ENCODE measurements at regions not wholly inside any gene's neighbourhood (a gene's known extent, or its start where the extent isn't known, plus 50 kb on each side); places are given as distances from the start of the nearest gene placed in this dataset.

- TF ChIP-seq CTCF (IDR thresholded peaks at IDR 0.05; ENCODE audit: insufficient read depth, low read length) (no peak), POLR2AphosphoS5 (IDR thresholded peaks at IDR 0.05; ENCODE audit: low read depth) (no peak), REST (IDR thresholded peaks at IDR 0.05; ENCODE audit: insufficient replicate concordance, low read depth) (no peak), GABPA (IDR thresholded peaks at IDR 0.05; ENCODE audit: low read depth) (no peak), SPI1 (IDR thresholded peaks at IDR 0.05; ENCODE audit: borderline replicate concordance, low read depth) (no peak)
Observed at GRCh38 chrX:42466332-42467046, 311.5 kb downstream of the PPP1R2C start.
